B cell (primary cell): ENCODE measurements at regions not wholly inside any gene's neighbourhood (a gene's known extent, or its start where the extent isn't known, plus 50 kb on each side); places are given as distances from the start of the nearest gene placed in this dataset.
"Not testable (repeated sequence)": the region's sequence is repeated elsewhere in the genome, so short reads cannot be mapped to it uniquely, and the experiment has no call there.

Source experiments
- ATAC-seq: fragments of 200-7000 bp; cut with Tn5 transposase; one replicate; pipeline ENCODE4 v1.10.0; 2021; ENCODE audit warnings: low read depth, mild to moderate bottlenecking, moderate number of reproducible peaks, moderate library complexity
- CTCF ChIA-PET: fragments of 350-600 bp; sonication (Branson Sonifier 250); formaldehyde crosslinking; loops from one replicate; lab custom pipeline; 2021; ENCODE audit warnings: antibody characterized with exemption, inconsistent platforms; lab: Charles Lee
- POLR2A ChIA-PET: fragments of 350-600 bp; sonication (Branson Sonifier 250); formaldehyde crosslinking; loops from one replicate; lab custom pipeline; 2021; ENCODE audit warnings: antibody characterized with exemption; lab: Charles Lee
- DNase-seq: peaks from one replicate; pipeline ENCODE4 v3.0.0; 2013
- H2AFZ ChIP-seq: 2 replicates; pipeline ENCODE4 v1.6.1; 2012; ENCODE audit warnings: mild to moderate bottlenecking, low read depth, low read length; ENCODE audit not compliant: insufficient read depth, poor library complexity, severe bottlenecking
- H3K27ac ChIP-seq, 2 donors: 1 replicate in 1 of 2; 2 replicates in 1 of 2; pipeline ENCODE4 v1.5.1; 2012 to 2013; ENCODE audit warnings: low read length in 2 of 2, mild to moderate bottlenecking in 2 of 2, moderate library complexity in 1 of 2
- H3K27me3 ChIP-seq, 4 experiments: fragments of 200-600 bp in 1 of 4; sonication (generic) in 1 of 4; replicated peaks in 1 of 4; 1 replicate in 2 of 4; 2 replicates in 2 of 4; pipeline versions ENCODE4 v1.6.1 to v1.7.0; 2013 to 2016; ENCODE audit warnings: low read length in 3 of 4, mild to moderate bottlenecking in 2 of 4, mixed read lengths in 1 of 4, moderate library complexity in 1 of 4; ENCODE audit not compliant: insufficient read depth in 4 of 4, control insufficient read depth in 3 of 4; ENCODE audit errors: control extremely low read depth in 1 of 4
- H3K36me3 ChIP-seq, 2 experiments: replicated peaks in 1 of 2; 1 replicate in 1 of 2; 2 replicates in 1 of 2; pipeline versions ENCODE4 v1.6.1 to v1.7.1; 2013; ENCODE audit warnings: low read length in 1 of 2; ENCODE audit not compliant: insufficient read depth in 2 of 2, control insufficient read depth in 1 of 2; ENCODE audit errors: control extremely low read depth in 1 of 2, extremely low read depth in 1 of 2
- H3K4me1 ChIP-seq, 2 donors: fragments of 200-600 bp in 1 of 2; sonication (generic) in 1 of 2; 1 replicate in 1 of 2; 2 replicates in 1 of 2; pipeline versions ENCODE4 v1.5.1 to v1.6.1; 2013 to 2017; ENCODE audit warnings: low read length in 2 of 2; ENCODE audit not compliant: control insufficient read depth in 2 of 2, insufficient read depth in 2 of 2
- H3K4me2 ChIP-seq: replicated peaks from 2 replicates; pipeline ENCODE3; 2012; ENCODE audit warnings: mild to moderate bottlenecking, low read depth, low read length; ENCODE audit not compliant: poor library complexity, severe bottlenecking
- H3K4me3 ChIP-seq, 5 experiments: fragments of 200-600 bp in 1 of 5; sonication (generic) in 1 of 5; 1 replicate in 3 of 5; 2 replicates in 2 of 5; pipeline versions ENCODE4 v1.5.1 to v1.7.0; 2011 to 2016; ENCODE audit warnings: low read length in 4 of 5, mild to moderate bottlenecking in 4 of 5, low read depth in 2 of 5, control low read depth in 1 of 5, moderate library complexity in 1 of 5; ENCODE audit not compliant: insufficient read depth in 1 of 5; ENCODE audit errors: control extremely low read depth in 1 of 5, extremely low read depth in 1 of 5
- H3K79me2 ChIP-seq: fragments of 200-600 bp; sonication (generic); one replicate; pipeline ENCODE4 v1.6.0; 2016; ENCODE audit warnings: low read length; ENCODE audit not compliant: control insufficient read depth, insufficient read depth
- H3K9ac ChIP-seq: fragments of 200-600 bp; sonication (generic); 2 replicates; pipeline ENCODE4 v1.6.1; 2017; ENCODE audit warnings: mild to moderate bottlenecking, low read length, moderate library complexity
- H3K9me3 ChIP-seq, 3 donors: one replicate each; pipeline versions ENCODE4 v1.6.1 to v1.7.1; 2013; ENCODE audit warnings: low read length in 2 of 3; ENCODE audit not compliant: control insufficient read depth in 2 of 3, insufficient read depth in 1 of 3; ENCODE audit errors: control extremely low read depth in 1 of 3
- H4K20me1 ChIP-seq: 2 replicates; pipeline ENCODE4 v1.6.0; 2012; ENCODE audit warnings: mild to moderate bottlenecking, low read length; ENCODE audit not compliant: insufficient read depth, control insufficient read depth, poor library complexity, severe bottlenecking
- H3K27ac Mint-ChIP-seq: one replicate; pipeline ENCODE4 v1.8.0; 2021; ENCODE audit warnings: mixed read lengths
- H3K27me3 Mint-ChIP-seq: one replicate; pipeline ENCODE4 v1.8.0; 2021; ENCODE audit warnings: mixed read lengths
- H3K4me1 Mint-ChIP-seq: one replicate; pipeline ENCODE4 v1.8.0; 2021; ENCODE audit warnings: mixed read lengths
- H3K4me3 Mint-ChIP-seq: one replicate; pipeline ENCODE4 v1.8.0; 2021; ENCODE audit warnings: mixed read lengths
- H3K9me3 Mint-ChIP-seq: one replicate; pipeline ENCODE4 v1.8.0; 2022; ENCODE audit warnings: mixed read lengths; ENCODE audit not compliant: insufficient read depth
- CTCF ChIP-seq: fragments of 200-600 bp; IDR thresholded peaks from one replicate; pipeline ENCODE4 v1.8.0; 2022; ENCODE audit warnings: antibody characterized with exemption, mild to moderate bottlenecking
- EZH2 ChIP-seq: IDR thresholded peaks from 2 replicates; pipeline ENCODE4 v1.6.1; 2012; ENCODE audit warnings: borderline replicate concordance, low read depth, mild to moderate bottlenecking, moderate library complexity, low read length; ENCODE audit not compliant: insufficient read depth, poor library complexity, severe bottlenecking
- WGBS: methylation state at CpG from one replicate; pipeline ENCODE4 v1.1.5; 2013; ENCODE audit warnings: missing lambda C conversion rate; ENCODE audit not compliant: insufficient coverage; 5-methylcytosine and 5-hydroxymethylcytosine counted together
- intact Hi-C: fragments of 100-400 bp; cut with micrococcal nuclease; formaldehyde crosslinking; loops from one replicate; pipeline ENCODE4 v1.10.0; 2022

DNA sequence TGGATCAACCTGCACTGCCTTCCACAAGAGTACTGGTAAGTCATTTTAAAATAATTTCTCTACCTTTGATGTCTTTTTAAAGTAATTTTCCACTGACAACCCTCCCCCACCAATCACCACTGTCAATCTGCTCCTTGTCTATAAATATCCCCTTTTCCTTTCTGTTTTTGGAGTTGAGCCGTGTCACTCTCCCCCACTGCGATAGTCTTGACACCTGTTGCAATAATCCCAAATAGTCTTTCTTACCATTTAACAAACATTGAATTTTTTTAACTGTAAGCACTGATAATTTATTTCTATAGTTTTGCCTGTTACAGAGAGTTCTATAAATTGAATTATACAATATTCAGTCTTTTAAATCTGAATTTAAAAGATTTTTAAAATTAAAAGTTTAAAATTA, 420.9 kb downstream of the COL11A1 start:
- WGBS: no CpG with 5 or more reads among the region's 2 CpGs
- no peak for TF ChIP-seq CTCF
- no peak for TF ChIP-seq EZH2
- Histone ChIP-seq H3K4me3 (no peak overlapping the region), H2AFZ (no peak overlapping the region), H3K4me2 (no peak overlapping the region), H3K79me2 (no peaks in the 10 kb centered on the region), H3K9ac (no peak overlapping the region), H4K20me1 (no peaks in the 10 kb centered on the region), H3K27me3 (no peaks in the 10 kb centered on the region), H3K4me1 (no peaks in the 10 kb centered on the region), H3K36me3 (no peaks in the 10 kb centered on the region), H3K9me3 (no peaks in the 10 kb centered on the region), H3K27ac (no peak overlapping the region)
- Mint-ChIP-seq H3K9me3 (no peaks in the 10 kb centered on the region), H3K4me3 (no peak overlapping the region), H3K27me3 (no peaks in the 10 kb centered on the region), H3K4me1 (no peaks in the 10 kb centered on the region), H3K27ac (no peak overlapping the region)
- ATAC-seq (no peak), DNase-seq (no peak)
- ChIA-PET POLR2A (no interaction called here), CTCF (no interaction called here)
- intact Hi-C loops: no loop called here

- no peak for DNase-seq
- WGBS: 94% methylated on average over 10 of the region's 13 CpGs
- Histone ChIP-seq H2AFZ (no peak overlapping the region), H3K27me3 (no peaks in the 10 kb centered on the region), H3K36me3 (no peaks in the 10 kb centered on the region), H3K27ac (no peak overlapping the region), H3K79me2 (no peaks in the 10 kb centered on the region), H3K4me1 (no peaks in the 10 kb centered on the region), H4K20me1 (no peaks in the 10 kb centered on the region), H3K9ac (no peak overlapping the region), H3K4me3 (no peak overlapping the region), H3K9me3 (peaks cover 0 to 14% (median 0%) of the 10 kb centered on the region in 3 donors), H3K4me2 (no peak overlapping the region)
- POLR2A ChIA-PET: no interaction called here
- peaks cover 2% of the 10 kb centered on the region for H3K9me3 Mint-ChIP-seq
- H3K4me1 Mint-ChIP-seq: no peaks in the 10 kb centered on the region
- no peak for TF ChIP-seq EZH2
- ATAC-seq: no peak
- intact Hi-C loops: no loop called here
- H3K27ac Mint-ChIP-seq: no peak overlapping the region
- no peak overlapping the region for H3K4me3 Mint-ChIP-seq
- CTCF ChIA-PET: no interaction called here
- H3K27me3 Mint-ChIP-seq: no peaks in the 10 kb centered on the region
Observed at GRCh38 chr1:102661481-102661880, 446.8 kb downstream of the COL11A1 start.

GRCh38 chr1:102659876-102660483, 448.3 kb downstream of the COL11A1 start:
- H3K79me2 ChIP-seq, H3K27me3 ChIP-seq, H3K27ac Mint-ChIP-seq, H3K4me3 ChIP-seq, POLR2A ChIA-PET, CTCF ChIA-PET, H3K9ac ChIP-seq, H3K4me2 ChIP-seq, ATAC-seq, H4K20me1 ChIP-seq, H3K9me3 Mint-ChIP-seq, intact Hi-C loops, H3K4me1 ChIP-seq, H3K27me3 Mint-ChIP-seq, DNase-seq, H2AFZ ChIP-seq, H3K27ac ChIP-seq, H3K4me1 Mint-ChIP-seq, H3K36me3 ChIP-seq, H3K4me3 Mint-ChIP-seq: not testable (repeated sequence)
- WGBS: 99% methylated on average over 34 of the region's 47 CpGs
- H3K9me3 ChIP-seq: peaks cover 0 to 13% (median 0%) of the 10 kb centered on the region in 3 donors
